ENCODE measurements at regions not wholly inside any gene's neighbourhood (a gene's known extent, or its start where the extent isn't known, plus 50 kb on each side); places are given as distances from the start of the nearest gene placed in this dataset.

- Histone ChIP-seq H3K4me2 (no peak overlapping the region), H3K27ac (no peak overlapping the region), H3K4me1 (no peaks in the 10 kb centered on the region), H3K9me3 (no peaks in the 10 kb centered on the region), H3K4me3 (no peak overlapping the region)
- POLR2A ChIA-PET = no interaction called here
- DNase-seq (ENCODE audit: low read depth in 1 of 2, low spot score in 1 of 2) = no peak
- no peak for ATAC-seq
- WGBS (ENCODE audit: missing lambda C conversion rate) = 84% methylated on average over 3 of the region's 3 CpGs
- TF ChIP-seq MAFK (IDR thresholded peaks at IDR 0.05; ENCODE audit: partially characterized antibody) = peak; percentile 73
- TF ChIP-seq FOSB (CRISPR knock-in tag; IDR thresholded peaks at IDR 0.05) = no peak
- no peak for TF ChIP-seq CHD2 (IDR thresholded peaks at IDR 0.05; ENCODE audit: low read length, partially characterized antibody)
- no peak for TF ChIP-seq MYC (IDR thresholded peaks at IDR 0.05; ENCODE audit: borderline replicate concordance, low read length)
- FAIRE-seq = no peak
- CTCF ChIA-PET = interaction anchor here (1.1 kb wide), 1 partner anchor 85 kb away, joined by 3 read pairs; no protein-coding TSS in a partner anchor
Measured at GRCh38 chr3:56902468-56903160, 100.9 kb upstream of the ARHGEF3 start.

GRCh38 chr3:56900801-56901200, 99.1 kb upstream of the ARHGEF3 start:
- WGBS (ENCODE audit: missing lambda C conversion rate) = 0% methylated on average over 1 of the region's 1 CpG
- ChIA-PET POLR2A (no interaction called here), CTCF (no interaction called here)
- no peak overlapping the region for H3K4me2 ChIP-seq
- no peak for FAIRE-seq
- TF ChIP-seq RARB (CRISPR knock-in tag; IDR thresholded peaks at IDR 0.05) = no peak
- no peaks in the 10 kb centered on the region for H3K4me1 ChIP-seq
- H3K27ac ChIP-seq = no peak overlapping the region
- DNase-seq (ENCODE audit: low read depth in 1 of 2, low spot score in 1 of 2) = no peak
- no peak overlapping the region for H3K4me3 ChIP-seq
- no peak for ATAC-seq
- H3K9me3 ChIP-seq = no peaks in the 10 kb centered on the region

- no peak overlapping the region for H3K27ac ChIP-seq
- DNase-seq (ENCODE audit: low read depth in 1 of 2, low spot score in 1 of 2) (no peak), ATAC-seq (no peak), FAIRE-seq (no peak)
- no peaks in the 10 kb centered on the region for H3K9me3 ChIP-seq
- no peaks in the 10 kb centered on the region for H3K4me1 ChIP-seq
- no peak overlapping the region for H3K4me3 ChIP-seq
- no peak overlapping the region for H3K4me2 ChIP-seq
- TF ChIP-seq HOXB5 (CRISPR knock-in tag; IDR thresholded peaks at IDR 0.05) = no peak
- TF ChIP-seq TP53 (CRISPR knock-in tag; IDR thresholded peaks at IDR 0.05) = no peak
- no peak for TF ChIP-seq ATOH8 (CRISPR knock-in tag; IDR thresholded peaks at IDR 0.05; ENCODE audit: low read depth)
- no peak for TF ChIP-seq ELK1 (IDR thresholded peaks at IDR 0.05; ENCODE audit: low read depth, low read length)
- no peak for TF ChIP-seq HMGXB4 (CRISPR knock-in tag; IDR thresholded peaks at IDR 0.05; ENCODE audit: borderline replicate concordance)
- TF ChIP-seq BHLHE40 (IDR thresholded peaks at IDR 0.05; ENCODE audit: low read depth, low read length) = no peak
- TF ChIP-seq RAD21 (conservative IDR thresholded peaks at IDR 0.05 in 1 of 2, IDR thresholded peaks at IDR 0.05 in 1 of 2) = no peak
- POLR2A ChIA-PET = no interaction called here
- WGBS (ENCODE audit: missing lambda C conversion rate) = 91% methylated on average over 6 of the region's 6 CpGs
- CTCF ChIA-PET = interaction anchor here (1.2 kb wide), 1 partner anchor 7 kb away, joined by 3 read pairs; no protein-coding TSS in a partner anchor
Measured at GRCh38 chr3:56899851-56900250, 98.1 kb upstream of the ARHGEF3 start.

GRCh38 chr3:56899078-56899477, 97.3 kb upstream of the ARHGEF3 start:
- ATAC-seq (no peak), FAIRE-seq (no peak), DNase-seq (ENCODE audit: low read depth in 1 of 2, low spot score in 1 of 2) (no peak)
- Histone ChIP-seq H3K4me2 (no peak overlapping the region), H3K4me3 (no peak overlapping the region), H3K4me1 (no peaks in the 10 kb centered on the region), H3K9me3 (no peaks in the 10 kb centered on the region), H3K27ac (no peak overlapping the region)
- POLR2A ChIA-PET = no interaction called here
- WGBS (ENCODE audit: missing lambda C conversion rate) = 87% methylated on average over 6 of the region's 6 CpGs
- CTCF ChIA-PET = interaction anchor here (1.2 kb wide), 1 partner anchor 8 kb away, joined by 3 read pairs; no protein-coding TSS in a partner anchor
- no peak for TF ChIP-seq NR3C1 (IDR thresholded peaks at IDR 0.05)
- TF ChIP-seq HOXB13 (CRISPR knock-in tag; IDR thresholded peaks at IDR 0.05; ENCODE audit: low read depth) = no peak
- TF ChIP-seq ZNF302 (CRISPR knock-in tag; IDR thresholded peaks at IDR 0.05) = no peak
- no peak for TF ChIP-seq HMGXB4 (CRISPR knock-in tag; IDR thresholded peaks at IDR 0.05; ENCODE audit: borderline replicate concordance)
- TF ChIP-seq ESRRA (IDR thresholded peaks at IDR 0.05; ENCODE audit: borderline replicate concordance, low read length) = no peak
- no peak for TF ChIP-seq FOXS1 (CRISPR knock-in tag; IDR thresholded peaks at IDR 0.05)
- no peak for TF ChIP-seq NPAS2 (CRISPR knock-in tag; IDR thresholded peaks at IDR 0.05; ENCODE audit: borderline replicate concordance)
- TF ChIP-seq EP300 (IDR thresholded peaks at IDR 0.05) = no peak
- TF ChIP-seq MAZ (IDR thresholded peaks at IDR 0.05; ENCODE audit: borderline replicate concordance, low read depth, low read length) = no peak
- no peak for TF ChIP-seq RAD21 (conservative IDR thresholded peaks at IDR 0.05 in 1 of 2, IDR thresholded peaks at IDR 0.05 in 1 of 2)
- no peak for TF ChIP-seq MYC (IDR thresholded peaks at IDR 0.05; ENCODE audit: borderline replicate concordance, low read length)
- TF ChIP-seq HES2 (IDR thresholded peaks at IDR 0.05) = no peak
- no peak for TF ChIP-seq PHF8 (IDR thresholded peaks at IDR 0.05; ENCODE audit: borderline replicate concordance, low read depth)
